HG03039 (cell line): ENCODE measurements at regions not wholly inside any gene's neighbourhood (a gene's known extent, or its start where the extent isn't known, plus 50 kb on each side); places are given as distances from the start of the nearest gene placed in this dataset.

ENCODE experiments used
- ATAC-seq: cut with Tn5 transposase; IDR thresholded peaks from one replicate; pipeline ENCODE4 v1.9.1; 2021; ENCODE audit warnings: mild to moderate bottlenecking, moderate library complexity; ENCODE audit not compliant: unreplicated experiment

- ATAC-seq: no peak
These were observed 784.8 kb upstream of the CDH2 start for GRCh38 chr18:28961669-28962228.

- no peak for ATAC-seq
These were observed 783.2 kb upstream of the CDH2 start for GRCh38 chr18:28960146-28960545.

DNA sequence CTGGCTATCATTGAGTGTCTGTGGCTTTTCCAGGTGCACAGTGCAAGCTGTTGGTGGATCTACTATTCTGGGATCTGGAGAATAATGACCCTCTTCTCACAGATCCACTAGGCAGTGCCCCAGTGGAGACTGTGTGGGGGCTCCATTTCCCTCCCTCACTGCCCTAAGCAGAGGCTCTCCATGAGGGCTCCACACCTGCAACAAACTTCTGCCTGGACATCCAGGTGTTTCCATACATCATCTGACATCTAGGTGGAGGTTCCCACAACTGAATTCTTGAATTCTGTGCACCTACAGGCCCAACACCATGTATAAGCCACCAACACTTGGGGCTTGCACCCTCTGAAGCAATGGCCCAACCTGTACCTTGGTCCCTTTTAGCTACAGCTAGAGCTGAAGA is 775.4 kb upstream of the CDH2 start:
- ATAC-seq: no peak

DNA sequence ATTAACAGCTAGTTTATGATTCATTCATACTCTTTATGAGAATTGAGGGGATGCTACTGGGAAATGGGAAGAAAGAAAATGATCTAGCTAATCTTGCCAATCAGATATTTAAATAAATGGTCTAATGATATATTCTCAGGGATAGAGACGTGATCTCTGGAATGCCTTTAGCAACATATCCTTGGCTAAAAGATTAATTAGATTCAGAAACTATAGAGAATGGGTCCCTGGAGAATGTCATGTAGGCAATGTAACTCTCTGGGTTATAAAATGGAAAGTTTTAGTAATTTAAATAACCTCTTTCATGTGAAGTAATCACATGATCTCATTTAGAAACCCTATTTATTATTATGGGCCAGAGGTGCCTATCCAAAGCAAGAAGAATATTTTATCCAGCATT is 771.0 kb upstream of the CDH2 start:
- no peak for ATAC-seq

- ATAC-seq: no peak
These were observed 769.5 kb upstream of the CDH2 start for GRCh38 chr18:28946471-28946870.

- no peak for ATAC-seq
These were observed 746.0 kb upstream of the CDH2 start for GRCh38 chr18:28922936-28923335.

GRCh38 chr18:28916456-28916855 is 739.5 kb upstream of the CDH2 start:
- no peak for ATAC-seq

DNA sequence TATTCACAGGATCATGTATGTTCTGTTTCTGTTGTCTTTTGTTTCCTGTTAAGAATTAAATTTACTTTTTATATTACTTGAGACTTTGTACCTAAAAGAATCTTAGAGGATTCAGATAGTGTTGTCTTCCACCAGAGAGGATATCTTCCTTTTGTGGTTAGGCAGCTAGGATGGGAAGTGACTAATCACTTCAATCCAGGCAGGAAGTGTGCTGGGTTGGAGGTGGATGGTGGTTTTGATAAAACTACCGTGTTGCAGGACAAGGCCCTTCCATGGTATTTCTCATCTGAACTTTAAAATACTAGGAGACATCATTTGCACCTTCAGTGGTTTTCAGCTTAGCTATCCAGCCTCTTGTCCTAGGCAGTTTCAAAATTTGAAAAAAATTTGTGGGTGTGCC is 728.6 kb upstream of the CDH2 start:
- ATAC-seq: no peak

GRCh38 chr18:28904789-28905364 is 727.9 kb upstream of the CDH2 start:
- ATAC-seq: no peak

DNA sequence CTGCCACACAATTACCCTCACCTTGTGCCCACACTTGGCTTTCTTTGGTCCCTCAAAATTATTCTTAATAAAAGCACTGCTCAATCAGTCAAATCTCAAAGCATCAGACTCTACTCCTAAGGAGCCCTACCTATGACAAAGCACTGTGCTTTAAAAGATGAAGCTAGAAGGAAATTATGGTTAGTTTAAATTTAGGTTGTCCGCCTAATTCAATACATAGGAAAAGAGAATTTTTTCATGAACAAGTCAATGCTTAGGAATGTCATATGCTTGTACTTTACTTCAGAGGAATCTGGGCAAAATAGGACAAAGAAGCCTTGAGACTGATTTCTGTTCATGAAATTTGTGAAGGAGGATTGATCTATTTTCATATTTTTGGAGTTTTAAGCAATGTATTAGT is 726.4 kb upstream of the CDH2 start:
- ATAC-seq: no peak

GRCh38 chr18:28890791-28891190 is 713.9 kb upstream of the CDH2 start:
- ATAC-seq: no peak

DNA sequence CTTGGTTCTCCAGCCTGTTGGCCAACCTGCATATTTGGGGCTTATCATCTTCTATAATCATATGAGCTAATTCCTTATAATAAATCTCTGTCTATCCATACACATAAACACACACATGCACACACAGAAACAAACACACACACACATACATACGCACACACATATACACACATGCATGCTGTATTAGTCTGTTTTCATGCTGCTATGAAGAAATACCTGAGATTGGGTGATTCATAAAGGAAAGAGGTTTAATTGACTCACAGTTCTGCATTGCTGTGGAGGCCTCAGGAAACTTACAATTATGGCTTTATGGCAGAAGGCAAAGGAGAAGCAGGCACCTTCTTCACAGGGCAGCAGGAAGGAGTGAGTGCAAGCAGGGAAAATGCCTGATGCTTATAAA is 707.4 kb upstream of the CDH2 start:
- no peak for ATAC-seq

DNA sequence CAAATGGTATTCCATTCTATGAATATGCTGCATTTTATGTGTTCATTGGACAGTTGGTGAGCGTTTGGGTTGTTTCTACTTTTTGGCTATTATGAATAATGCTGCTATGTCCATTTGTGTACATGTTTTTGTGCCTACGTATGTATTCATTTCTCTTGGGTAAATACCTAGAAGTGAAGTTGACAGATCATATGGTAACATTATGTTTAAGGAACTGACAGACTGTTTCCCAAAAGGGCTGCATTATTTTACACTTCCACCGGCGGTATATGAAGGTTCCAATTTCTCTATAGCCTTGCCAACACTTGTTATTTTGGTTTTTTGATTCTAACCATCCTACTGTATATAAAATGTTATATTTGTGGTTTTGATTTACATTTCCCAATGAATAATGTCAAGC is 703.9 kb upstream of the CDH2 start:
- no peak for ATAC-seq

DNA sequence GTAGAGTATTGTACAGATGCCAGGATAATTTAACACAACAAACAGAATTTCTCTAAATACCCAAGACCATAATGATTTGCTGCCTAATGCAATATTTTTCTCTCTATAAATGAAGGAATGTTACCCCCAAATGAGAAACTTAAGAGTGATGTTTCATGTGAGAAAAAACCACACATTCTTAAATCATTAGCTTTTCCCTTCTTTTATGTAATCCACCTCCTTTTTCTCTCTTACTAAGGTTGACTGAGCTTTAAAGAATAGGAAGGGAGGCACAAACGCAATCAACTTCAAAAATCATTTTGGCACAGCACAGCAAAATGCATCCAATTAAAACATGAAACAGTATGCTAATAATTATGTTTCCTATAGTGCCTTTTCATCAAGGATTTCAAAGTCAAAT is 698.1 kb upstream of the CDH2 start:
- no peak for ATAC-seq

GRCh38 chr18:28863396-28863795 is 686.5 kb upstream of the CDH2 start:
- ATAC-seq: no peak

- ATAC-seq: no peak
These were observed 681.3 kb upstream of the CDH2 start for GRCh38 chr18:28858248-28858647.

GRCh38 chr18:28855989-28856388 is 679.1 kb upstream of the CDH2 start:
- ATAC-seq: no peak

DNA sequence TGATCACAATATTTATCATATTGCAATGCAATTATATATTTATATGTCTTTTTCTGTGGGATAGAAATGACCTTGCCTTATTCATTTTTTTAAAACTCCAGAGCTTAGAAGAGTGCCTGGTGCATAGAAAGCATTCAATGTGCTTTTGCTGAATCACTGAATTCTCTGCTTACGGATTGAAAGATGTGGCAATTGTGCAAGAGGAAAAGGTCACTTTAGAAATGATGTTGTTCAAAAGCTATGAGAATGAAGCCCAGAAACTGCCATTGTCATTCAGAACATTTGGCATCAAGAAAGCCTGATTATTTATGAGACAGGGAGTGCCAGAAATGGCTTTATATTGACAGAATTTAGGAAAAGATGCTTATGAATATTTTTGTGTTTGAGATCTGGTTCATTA is 678.6 kb upstream of the CDH2 start:
- ATAC-seq: no peak

- no peak for ATAC-seq
These were observed 678.0 kb upstream of the CDH2 start for GRCh38 chr18:28854964-28855363.

DNA sequence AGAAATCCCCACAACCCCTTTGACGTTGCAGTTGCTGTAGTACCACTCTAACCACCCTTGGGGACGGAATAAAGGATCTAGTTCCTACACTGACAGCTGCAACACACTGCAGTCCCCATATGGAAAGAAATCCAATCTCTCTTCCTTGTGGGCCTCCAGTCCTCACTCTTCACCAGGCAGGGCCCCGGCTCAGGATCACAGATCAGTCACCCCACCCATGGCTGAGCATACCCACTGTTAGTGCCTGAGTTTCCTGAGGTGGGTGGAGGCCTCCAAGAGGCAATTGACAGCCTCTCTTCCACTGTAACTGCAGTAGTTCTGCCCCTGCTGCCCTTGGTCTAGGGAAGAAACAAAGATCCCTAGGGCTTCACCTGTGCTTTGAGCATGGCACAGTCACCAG is 670.0 kb upstream of the CDH2 start:
- ATAC-seq: no peak

GRCh38 chr18:28837100-28837499 is 660.2 kb upstream of the CDH2 start:
- ATAC-seq: no peak

DNA sequence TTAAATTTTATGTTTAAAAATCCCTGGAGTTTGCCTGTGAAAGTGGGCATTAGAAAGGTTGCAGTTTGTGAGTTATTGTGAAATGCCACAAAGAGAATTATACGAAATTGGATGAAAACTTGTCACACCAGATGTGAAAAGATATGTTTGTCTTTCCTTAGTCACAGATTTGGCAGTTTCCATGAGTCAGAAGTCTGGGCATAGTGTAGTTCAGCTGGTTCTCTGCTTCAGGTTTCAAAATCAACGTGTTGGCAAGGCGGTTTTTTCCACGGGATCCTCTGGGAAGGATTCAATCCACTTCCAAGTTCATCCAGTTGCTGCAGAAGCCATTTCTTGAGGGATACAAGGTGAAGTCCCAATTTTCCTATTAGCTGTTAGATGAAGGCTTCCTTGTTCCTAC is 658.0 kb upstream of the CDH2 start:
- no peak for ATAC-seq

GRCh38 chr18:28831908-28832307 is 655.0 kb upstream of the CDH2 start:
- ATAC-seq: no peak
